22Rv1 (cell line): ENCODE measurements at regions not wholly inside any gene's neighbourhood (a gene's known extent, or its start where the extent isn't known, plus 50 kb on each side); places are given as distances from the start of the nearest gene placed in this dataset.

ENCODE experiments used
- CTCF ChIP-seq: fragments of 450-650 bp; IDR thresholded peaks from 2 replicates; pipeline ENCODE4 v1.5.1; 2017; ENCODE audit warnings: mild to moderate bottlenecking
- ZFX ChIP-seq: fragments of 450-650 bp; IDR thresholded peaks from 2 replicates; pipeline ENCODE4 v1.6.1; 2017; ENCODE audit warnings: antibody characterized with exemption, borderline replicate concordance

- peak; percentile 19; the same call in 1 of the 2 replicates for TF ChIP-seq CTCF
- no peak for TF ChIP-seq ZFX
Measured at GRCh38 chr3:159929171-159930141, 59.2 kb upstream of the IL12A start.
